ENCODE measurements at regions not wholly inside any gene's neighbourhood (a gene's known extent, or its start where the extent isn't known, plus 50 kb on each side); places are given as distances from the start of the nearest gene placed in this dataset.

GRCh38 chr17:77391668-77392375, 251.1 kb downstream of the SEC14L1 start:
- peak; percentile 82 for DNase-seq (ENCODE audit: low read depth, low spot score)

- peak; percentile 82 for DNase-seq (ENCODE audit: low read depth, low spot score)
These were observed 251.9 kb downstream of the SEC14L1 start for GRCh38 chr17:77392376-77393273.

- no peak for DNase-seq (ENCODE audit: low read depth, low spot score)
These were observed 252.5 kb downstream of the SEC14L1 start for GRCh38 chr17:77393274-77393600.

- no peak for DNase-seq (ENCODE audit: low read depth, low spot score)
These were observed 253.2 kb downstream of the SEC14L1 start for GRCh38 chr17:77393867-77394539.

GRCh38 chr17:77394540-77395295, 253.9 kb downstream of the SEC14L1 start:
- peak; percentile 84 for DNase-seq (ENCODE audit: low read depth, low spot score)

- DNase-seq (ENCODE audit: low read depth, low spot score) = no peak
These were observed 254.8 kb downstream of the SEC14L1 start for GRCh38 chr17:77395501-77396048.

GRCh38 chr17:77396610-77397009, 255.8 kb downstream of the SEC14L1 start:
- no peak for DNase-seq (ENCODE audit: low read depth, low spot score)

GRCh38 chr17:77398274-77398673, 257.5 kb downstream of the SEC14L1 start:
- no peak for DNase-seq (ENCODE audit: low read depth, low spot score)

- no peak for DNase-seq (ENCODE audit: low read depth, low spot score)
These were observed 258.7 kb downstream of the SEC14L1 start for GRCh38 chr17:77399319-77399957.

GRCh38 chr17:77400445-77400870, 259.7 kb downstream of the SEC14L1 start:
- peak; percentile 73 for DNase-seq (ENCODE audit: low read depth, low spot score)

GRCh38 chr17:77402159-77402731, 261.5 kb downstream of the SEC14L1 start:
- DNase-seq (ENCODE audit: low read depth, low spot score) = no peak

GRCh38 chr17:77403854-77404253, 263.1 kb downstream of the SEC14L1 start:
- DNase-seq (ENCODE audit: low read depth, low spot score) = no peak

GRCh38 chr17:77404812-77405581, 264.2 kb downstream of the SEC14L1 start:
- DNase-seq (ENCODE audit: low read depth, low spot score) = no peak

GRCh38 chr17:77405867-77406732, 265.3 kb downstream of the SEC14L1 start:
- DNase-seq (ENCODE audit: low read depth, low spot score) = no peak

GRCh38 chr17:77407321-77408277, 266.8 kb downstream of the SEC14L1 start:
- no peak for DNase-seq (ENCODE audit: low read depth, low spot score)

- peak; percentile 56 for DNase-seq (ENCODE audit: low read depth, low spot score)
These were observed 267.5 kb downstream of the SEC14L1 start for GRCh38 chr17:77408284-77408683.

Measured in ELF-1 (cell line).